ENCODE measurements at regions not wholly inside any gene's neighbourhood (a gene's known extent, or its start where the extent isn't known, plus 50 kb on each side); places are given as distances from the start of the nearest gene placed in this dataset.

DNA sequence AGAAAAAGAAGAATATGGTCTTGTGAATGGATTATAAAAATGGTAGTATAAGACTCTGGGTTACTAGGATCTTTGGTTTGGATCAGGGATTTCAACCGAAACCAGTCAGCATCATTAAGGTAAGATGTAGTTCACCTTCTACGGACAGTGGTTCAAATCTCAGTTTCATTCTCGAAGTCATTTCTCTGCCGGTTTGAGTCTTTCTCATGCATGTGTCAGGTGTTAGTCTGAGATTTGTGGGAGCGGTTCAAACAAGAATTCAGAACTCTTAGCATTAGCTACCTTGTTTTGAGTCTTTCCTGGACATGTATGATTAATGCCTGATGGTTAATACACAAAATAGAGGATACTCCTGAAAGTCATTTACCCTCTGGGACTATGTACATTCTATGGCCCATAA is 735.9 kb upstream of the NUDT12 start:
- Histone ChIP-seq H3K27me3 (no peaks in the 10 kb centered on the region), H3K9me3 (no peaks in the 10 kb centered on the region), H3K4me3 (no peak overlapping the region), H3K4me1 (no peaks in the 10 kb centered on the region), H3K36me3 (no peaks in the 10 kb centered on the region), H3K27ac (no peak overlapping the region)
- TF ChIP-seq POLR2A (IDR thresholded peaks at IDR 0.05): no peak
- TF ChIP-seq, protein P1, sequence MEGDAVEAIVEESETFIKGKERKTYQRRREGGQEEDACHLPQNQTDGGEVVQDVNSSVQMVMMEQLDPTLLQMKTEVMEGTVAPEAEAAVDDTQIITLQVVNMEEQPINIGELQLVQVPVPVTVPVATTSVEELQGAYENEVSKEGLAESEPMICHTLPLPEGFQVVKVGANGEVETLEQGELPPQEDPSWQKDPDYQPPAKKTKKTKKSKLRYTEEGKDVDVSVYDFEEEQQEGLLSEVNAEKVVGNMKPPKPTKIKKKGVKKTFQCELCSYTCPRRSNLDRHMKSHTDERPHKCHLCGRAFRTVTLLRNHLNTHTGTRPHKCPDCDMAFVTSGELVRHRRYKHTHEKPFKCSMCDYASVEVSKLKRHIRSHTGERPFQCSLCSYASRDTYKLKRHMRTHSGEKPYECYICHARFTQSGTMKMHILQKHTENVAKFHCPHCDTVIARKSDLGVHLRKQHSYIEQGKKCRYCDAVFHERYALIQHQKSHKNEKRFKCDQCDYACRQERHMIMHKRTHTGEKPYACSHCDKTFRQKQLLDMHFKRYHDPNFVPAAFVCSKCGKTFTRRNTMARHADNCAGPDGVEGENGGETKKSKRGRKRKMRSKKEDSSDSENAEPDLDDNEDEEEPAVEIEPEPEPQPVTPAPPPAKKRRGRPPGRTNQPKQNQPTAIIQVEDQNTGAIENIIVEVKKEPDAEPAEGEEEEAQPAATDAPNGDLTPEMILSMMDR (IDR thresholded peaks at IDR 0.05): no peak
- no peak for DNase-seq
- ATAC-seq: no peak
- intact Hi-C loops (cut with DNase I): no loop called here
- WGBS, 4 donors: 88 to 94% (median 90%) methylated on average over 5 of the region's 5 CpGs

DNA sequence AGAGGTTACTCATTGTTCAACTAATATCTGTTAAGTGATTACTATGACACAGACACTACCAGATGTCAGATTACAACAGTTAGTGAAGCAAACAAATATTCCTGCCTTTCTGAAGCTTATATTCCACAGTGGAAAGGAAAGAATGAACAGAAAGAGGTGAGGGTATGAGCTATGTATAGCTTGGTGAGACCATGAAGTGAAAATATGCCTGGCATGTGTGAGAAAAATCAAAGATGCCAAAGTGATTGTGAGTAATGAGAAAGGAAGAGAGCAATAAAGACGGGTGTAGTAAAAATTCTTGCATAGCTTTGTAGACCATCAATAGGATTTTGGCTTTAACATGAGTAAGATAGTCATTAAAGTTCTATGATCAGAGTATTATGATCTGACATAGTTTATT is 734.5 kb upstream of the NUDT12 start:
- DNase-seq: no peak
- Histone ChIP-seq H3K9me3 (no peaks in the 10 kb centered on the region), H3K4me1 (no peaks in the 10 kb centered on the region), H3K4me3 (no peak overlapping the region), H3K27me3 (no peaks in the 10 kb centered on the region), H3K27ac (no peak overlapping the region), H3K36me3 (no peaks in the 10 kb centered on the region)
- intact Hi-C loops (cut with DNase I): no loop called here
- TF ChIP-seq POLR2A (IDR thresholded peaks at IDR 0.05): no peak
- TF ChIP-seq, protein P1 (IDR thresholded peaks at IDR 0.05): no peak
- ATAC-seq: no peak
- 13 to 28% (median 23%) methylated on average over 1 of the region's 1 CpG for WGBS, 4 donors

DNA sequence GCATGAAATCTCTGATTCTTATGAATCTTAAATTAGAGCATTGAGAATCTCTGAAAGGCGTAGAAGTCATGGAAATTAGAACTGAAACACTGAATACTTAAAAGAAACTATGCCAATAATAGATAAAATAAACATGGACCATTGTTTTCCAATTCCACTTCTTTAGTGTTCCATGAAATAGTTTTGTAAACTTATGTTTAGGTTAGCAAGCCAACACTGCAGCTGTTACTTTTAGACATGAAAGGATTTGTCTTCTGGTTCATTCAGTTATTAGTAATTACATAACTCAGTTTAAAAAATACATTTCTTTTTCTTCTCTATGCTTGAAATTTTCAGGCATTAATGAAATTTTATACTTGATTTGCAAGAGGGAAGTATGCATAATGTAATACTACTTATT is 733.4 kb upstream of the NUDT12 start:
- DNase-seq (no peak), ATAC-seq (no peak)
- no peaks in the 10 kb centered on the region for H3K9me3 ChIP-seq
- no peak overlapping the region for H3K4me3 ChIP-seq
- intact Hi-C loops (cut with DNase I): no loop called here
- no peak overlapping the region for H3K27ac ChIP-seq
- 76 to 84% (median 81%) methylated on average over 1 of the region's 1 CpG for WGBS, 4 donors
- no peaks in the 10 kb centered on the region for H3K27me3 ChIP-seq
- TF ChIP-seq POLR2A (IDR thresholded peaks at IDR 0.05): no peak
- TF ChIP-seq, protein P1 (IDR thresholded peaks at IDR 0.05): no peak
- H3K36me3 ChIP-seq: no peaks in the 10 kb centered on the region
- H3K4me1 ChIP-seq: no peaks in the 10 kb centered on the region

DNA sequence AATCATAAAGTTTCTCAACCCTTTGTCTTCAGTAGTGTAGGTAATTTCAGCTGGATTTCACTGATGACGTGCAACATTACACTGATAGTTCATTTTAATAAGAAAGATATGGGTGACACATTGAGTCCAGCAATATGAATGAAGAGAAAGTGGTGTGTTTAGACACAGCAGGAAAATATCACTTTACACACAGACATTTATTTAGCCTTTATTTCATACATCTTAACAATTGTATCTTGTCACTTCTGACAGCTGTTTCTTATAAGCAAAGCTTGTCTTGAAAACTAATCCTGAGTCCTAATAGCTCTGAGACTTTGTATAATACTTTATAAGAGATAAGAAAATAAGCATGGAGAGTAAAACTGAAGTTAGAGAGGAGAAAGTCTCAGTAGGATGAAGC is 720.5 kb upstream of the NUDT12 start:
- intact Hi-C loops (cut with DNase I): no loop called here
- Histone ChIP-seq H3K4me1 (no peaks in the 10 kb centered on the region), H3K27ac (no peak overlapping the region), H3K36me3 (no peaks in the 10 kb centered on the region), H3K4me3 (no peak overlapping the region), H3K9me3 (peaks cover 0 to 18% (median 8%) of the 10 kb centered on the region in 12 donors), H3K27me3 (no peaks in the 10 kb centered on the region)
- DNase-seq: no peak
- WGBS, 4 donors: 64 to 85% (median 74%) methylated on average over 1 of the region's 1 CpG
- TF ChIP-seq, protein P1 (IDR thresholded peaks at IDR 0.05): no peak
- TF ChIP-seq POLR2A (IDR thresholded peaks at IDR 0.05): no peak
- ATAC-seq: no peak
